Liver (tissue), 3 donors: ENCODE measurements at regions not wholly inside any gene's neighbourhood (a gene's known extent, or its start where the extent isn't known, plus 50 kb on each side); places are given as distances from the start of the nearest gene placed in this dataset.

Experiments used
- ATF3 ChIP-seq: IDR thresholded peaks from 2 replicates; pipeline ENCODE4 v1.6.1; 2016; ENCODE audit warnings: antibody characterized with exemption
- CTCF ChIP-seq: fragments of 150-350 bp; IDR thresholded peaks from 2 replicates; pipeline ENCODE4 v1.5.1; 2017; ENCODE audit warnings: improper control_type of control experiment, low read depth, low read length; ENCODE audit not compliant: missing input control
- EGR1 ChIP-seq, 2 donors: IDR thresholded peaks; 2 replicates each; pipeline ENCODE4 v1.6.1; 2016 to 2018; ENCODE audit warnings: antibody characterized with exemption in 2 of 2, low read depth in 2 of 2
- FOXA1 ChIP-seq: IDR thresholded peaks from 2 replicates; pipeline ENCODE4 v1.6.1; 2016; ENCODE audit warnings: antibody characterized with exemption
- MAX ChIP-seq: IDR thresholded peaks from 2 replicates; pipeline ENCODE4 v1.6.1; 2016; ENCODE audit warnings: antibody characterized with exemption
- RAD21 ChIP-seq, 2 donors: IDR thresholded peaks; 2 replicates each; pipeline ENCODE4 v1.6.1; 2016; ENCODE audit warnings: antibody characterized with exemption in 2 of 2, mild to moderate bottlenecking in 2 of 2
- REST ChIP-seq: IDR thresholded peaks from 2 replicates; pipeline ENCODE4 v1.6.1; 2016; ENCODE audit warnings: antibody characterized with exemption, mild to moderate bottlenecking
- RXRA ChIP-seq, 2 donors: IDR thresholded peaks; 2 replicates each; pipeline ENCODE4 v1.6.1; 2017 to 2018; ENCODE audit warnings: antibody characterized with exemption in 2 of 2, mild to moderate bottlenecking in 1 of 2
- SP1 ChIP-seq: IDR thresholded peaks from 2 replicates; pipeline ENCODE4 v1.6.1; 2018; ENCODE audit warnings: antibody characterized with exemption, mild to moderate bottlenecking
- TAF1 ChIP-seq: conservative IDR thresholded peaks from 2 replicates; pipeline ENCODE4 v1.6.1; 2016; ENCODE audit warnings: antibody characterized with exemption, mild to moderate bottlenecking
- YY1 ChIP-seq: IDR thresholded peaks from 2 replicates; pipeline ENCODE4 v1.6.1; 2016; ENCODE audit warnings: antibody characterized with exemption, mild to moderate bottlenecking
- TF ChIP-seq, protein P1 (sequence below): IDR thresholded peaks from 2 replicates; pipeline ENCODE4 v1.6.1; 2016; ENCODE audit warnings: antibody characterized with exemption
- donor health status: healthy.
- donor health status: healthy.

- TF ChIP-seq MAX: no peak
- TF ChIP-seq CTCF: no peak
- no peak for TF ChIP-seq RAD21 (IDR thresholded peaks at IDR 0.05)
- no peak for TF ChIP-seq SP1
- no peak for TF ChIP-seq TAF1
- no peak for TF ChIP-seq ATF3
- no peak for TF ChIP-seq RXRA (IDR thresholded peaks at IDR 0.05)
- TF ChIP-seq REST: no peak
- TF ChIP-seq YY1: no peak
- TF ChIP-seq, protein P1, sequence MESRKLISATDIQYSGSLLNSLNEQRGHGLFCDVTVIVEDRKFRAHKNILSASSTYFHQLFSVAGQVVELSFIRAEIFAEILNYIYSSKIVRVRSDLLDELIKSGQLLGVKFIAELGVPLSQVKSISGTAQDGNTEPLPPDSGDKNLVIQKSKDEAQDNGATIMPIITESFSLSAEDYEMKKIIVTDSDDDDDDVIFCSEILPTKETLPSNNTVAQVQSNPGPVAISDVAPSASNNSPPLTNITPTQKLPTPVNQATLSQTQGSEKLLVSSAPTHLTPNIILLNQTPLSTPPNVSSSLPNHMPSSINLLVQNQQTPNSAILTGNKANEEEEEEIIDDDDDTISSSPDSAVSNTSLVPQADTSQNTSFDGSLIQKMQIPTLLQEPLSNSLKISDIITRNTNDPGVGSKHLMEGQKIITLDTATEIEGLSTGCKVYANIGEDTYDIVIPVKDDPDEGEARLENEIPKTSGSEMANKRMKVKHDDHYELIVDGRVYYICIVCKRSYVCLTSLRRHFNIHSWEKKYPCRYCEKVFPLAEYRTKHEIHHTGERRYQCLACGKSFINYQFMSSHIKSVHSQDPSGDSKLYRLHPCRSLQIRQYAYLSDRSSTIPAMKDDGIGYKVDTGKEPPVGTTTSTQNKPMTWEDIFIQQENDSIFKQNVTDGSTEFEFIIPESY: no peak
- no peak for TF ChIP-seq EGR1 (IDR thresholded peaks at IDR 0.05; ENCODE audit: low read depth in 2 of 2)
- no peak for TF ChIP-seq FOXA1
Observed at GRCh38 chr20:58130581-58130980, 97.9 kb downstream of the ANKRD60 start.
